SIG-M5 treated with dmso at 0.1 percent for 504 hours (cell line): ENCODE measurements at regions not wholly inside any gene's neighbourhood (a gene's known extent, or its start where the extent isn't known, plus 50 kb on each side); places are given as distances from the start of the nearest gene placed in this dataset.

Experiments
- DNase-seq: peaks from one replicate; lab custom pipeline; 2025; ENCODE audit not compliant: unreplicated experiment; lab: John Stamatoyannopoulos, UW

DNA sequence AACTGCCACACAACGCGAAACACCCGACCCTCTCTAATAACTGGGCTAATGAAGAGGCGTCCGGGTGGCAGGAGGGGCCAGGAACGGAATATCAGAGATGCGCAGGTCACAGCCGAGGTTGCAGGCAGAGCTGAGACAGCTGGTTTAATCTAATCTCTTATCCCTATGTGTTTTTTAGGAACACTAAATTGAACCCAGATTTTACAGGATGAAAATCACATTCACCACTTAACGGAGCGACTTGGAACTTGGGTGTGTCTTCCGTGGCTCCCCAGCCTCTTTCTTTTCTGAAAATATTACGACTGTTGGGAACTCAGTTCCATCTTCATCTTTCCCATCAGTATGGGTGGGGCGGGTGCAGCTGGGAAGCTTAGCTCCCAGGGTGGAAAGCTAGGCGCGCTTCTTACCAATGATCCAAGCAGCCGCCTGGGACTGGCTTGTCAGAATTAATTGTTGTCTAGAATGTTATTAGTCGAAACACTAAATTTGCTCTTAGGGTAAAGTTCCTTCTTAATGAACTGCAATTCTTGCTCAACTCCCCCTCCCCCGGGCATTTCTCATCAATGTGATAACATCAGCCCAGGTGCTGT, 92.5 kb downstream of the IRX2 start:
- no peak for DNase-seq

DNA sequence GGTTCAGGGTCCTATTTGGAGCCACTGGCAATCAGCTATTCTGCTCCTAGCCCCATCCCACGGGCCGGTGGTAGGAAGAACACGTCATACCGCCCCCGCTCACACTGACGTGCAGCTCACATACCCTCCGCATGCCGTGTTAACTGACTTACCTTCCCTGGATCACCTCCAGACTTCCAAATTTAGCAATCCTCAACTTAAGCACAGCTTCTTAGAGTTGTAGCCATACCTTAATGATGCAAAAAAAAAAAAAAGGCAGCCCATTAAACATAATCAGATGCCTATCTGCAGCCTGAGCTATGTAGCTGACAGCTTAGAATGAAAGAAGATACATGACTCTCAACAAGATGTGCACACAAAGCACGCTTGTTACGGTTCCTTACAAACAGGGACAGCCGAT, 93.0 kb downstream of the IRX2 start:
- DNase-seq, result no peak

DNA sequence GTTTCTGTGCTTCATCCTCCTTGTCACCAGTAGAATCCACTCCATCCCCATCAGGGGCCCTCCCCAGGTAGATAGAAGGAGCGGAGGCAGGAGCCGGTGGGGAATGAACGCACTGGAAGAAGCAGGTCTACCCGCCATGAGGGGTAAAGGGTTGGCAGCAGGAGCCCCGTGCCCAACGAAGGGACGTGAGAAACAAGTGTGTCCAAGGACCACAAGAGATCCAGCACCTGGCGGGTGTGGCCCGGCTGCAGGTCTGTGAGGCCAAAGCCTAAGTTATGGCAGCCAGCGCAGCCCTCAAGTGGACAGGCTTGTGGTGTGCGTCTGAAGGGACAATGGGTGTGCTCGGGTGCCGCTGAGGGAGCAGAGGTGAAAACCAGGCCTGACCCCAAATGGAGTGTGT, 94.3 kb downstream of the IRX2 start:
- no peak for DNase-seq

DNA sequence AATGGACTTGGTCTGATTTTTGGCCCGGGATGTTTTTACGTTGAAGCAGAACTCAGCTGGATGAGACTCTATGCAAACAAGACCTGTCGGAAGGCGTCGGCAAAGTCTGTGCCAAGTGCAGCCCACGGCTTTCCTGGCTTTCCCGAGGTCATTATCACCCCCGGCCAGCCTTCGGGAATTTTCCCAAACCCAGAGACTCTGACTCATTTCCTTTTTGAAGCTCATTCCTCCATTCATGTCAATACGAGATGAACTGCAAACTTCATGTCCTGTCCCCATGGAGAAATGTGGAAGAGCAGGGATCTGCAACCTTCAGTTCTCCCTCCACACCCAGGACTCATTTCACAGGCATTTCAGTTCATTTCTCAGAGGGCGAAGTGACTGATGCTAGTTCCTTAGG, 95.3 kb downstream of the IRX2 start:
- no peak for DNase-seq

DNA sequence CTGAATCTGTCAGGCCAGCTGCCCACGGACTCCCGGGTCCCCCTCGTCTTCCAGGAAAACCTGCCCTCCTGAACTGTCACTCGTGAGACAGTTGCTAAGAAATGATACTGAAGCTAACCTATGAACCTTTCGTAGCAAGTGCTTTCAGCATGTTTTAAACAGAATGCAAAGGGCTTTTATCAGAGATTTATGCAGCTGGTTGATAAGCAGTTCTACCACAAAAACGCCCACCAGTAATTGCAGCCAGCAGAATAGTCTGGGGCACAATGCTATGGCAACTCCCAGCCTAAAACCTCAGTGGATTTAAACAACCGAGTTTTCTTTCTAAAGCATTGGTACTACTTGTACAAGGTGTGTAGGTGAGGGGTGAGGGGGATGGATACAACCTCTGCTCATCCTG, 97.5 kb downstream of the IRX2 start:
- DNase-seq, result no peak

DNA sequence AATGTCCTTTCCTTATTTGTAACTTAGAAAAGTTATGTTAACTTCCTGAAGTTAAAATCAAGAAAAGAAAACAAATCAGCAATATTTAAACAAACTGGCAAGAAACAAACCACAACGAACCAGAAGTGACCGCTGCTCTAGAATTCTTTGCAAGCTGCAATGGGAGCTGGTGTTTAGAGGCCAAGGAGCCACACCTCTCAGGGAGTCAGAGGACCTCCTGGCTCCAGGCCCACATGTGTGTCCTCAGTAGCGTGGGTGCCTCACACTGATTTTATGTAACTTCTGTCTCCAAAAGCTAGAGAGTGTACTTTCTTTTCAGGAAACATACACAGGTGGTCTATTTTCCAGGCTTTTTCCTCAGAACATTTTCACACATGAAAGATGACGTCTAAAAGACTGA, 100.4 kb downstream of the IRX2 start:
- no peak for DNase-seq

DNA sequence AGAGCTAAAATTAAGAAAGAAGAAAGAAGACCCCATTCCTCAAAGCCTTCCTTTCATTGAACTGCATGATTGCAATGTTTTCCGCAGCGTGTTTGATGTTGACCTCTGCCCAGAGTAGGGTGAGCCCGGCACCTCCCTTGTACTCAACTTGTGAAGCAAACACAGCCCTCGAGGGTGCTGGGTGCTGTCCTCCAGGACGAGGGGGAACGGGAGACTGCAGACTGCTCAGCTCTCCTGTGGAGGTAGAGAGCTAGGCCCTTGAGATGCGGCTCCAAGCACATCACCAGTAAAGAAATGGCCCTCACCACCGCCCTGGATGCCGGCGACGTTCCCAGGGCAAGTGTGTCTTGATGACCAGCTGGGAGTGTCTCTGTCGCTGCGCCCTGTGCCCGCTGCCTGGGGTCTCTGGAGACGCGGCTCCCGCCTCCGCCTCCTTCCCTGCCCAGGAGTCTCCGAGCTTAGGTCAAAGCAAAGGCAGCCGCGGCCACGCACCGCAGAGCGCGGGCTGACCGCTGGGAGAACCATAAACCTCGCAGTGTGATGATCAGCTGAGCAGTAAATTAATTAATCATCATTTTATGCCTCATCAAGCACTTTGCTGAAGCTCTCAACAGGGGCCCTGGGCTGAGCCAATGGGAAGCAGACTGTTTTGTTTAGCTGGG, 108.7 kb downstream of the IRX2 start:
- no peak for DNase-seq

DNA sequence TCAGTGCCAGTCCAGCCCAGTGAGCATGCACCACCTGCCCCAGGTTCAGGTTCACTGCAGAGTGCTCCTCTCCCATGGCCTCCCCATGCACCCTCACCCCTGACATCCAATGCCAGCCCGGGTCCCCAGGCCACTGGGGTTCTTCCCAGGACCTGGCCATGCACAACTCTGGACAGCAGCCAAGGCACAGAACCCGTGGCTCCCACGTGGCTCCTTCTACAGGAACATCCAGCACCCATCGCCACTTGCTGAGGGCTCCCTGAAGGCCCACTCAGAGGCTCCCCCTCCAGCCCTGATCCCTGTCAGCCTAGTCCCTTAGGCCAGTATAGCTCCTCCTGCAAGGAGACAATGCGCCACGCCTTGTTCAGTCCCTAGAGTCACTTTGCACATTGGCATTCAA, 110.8 kb downstream of the IRX2 start:
- no peak for DNase-seq

DNA sequence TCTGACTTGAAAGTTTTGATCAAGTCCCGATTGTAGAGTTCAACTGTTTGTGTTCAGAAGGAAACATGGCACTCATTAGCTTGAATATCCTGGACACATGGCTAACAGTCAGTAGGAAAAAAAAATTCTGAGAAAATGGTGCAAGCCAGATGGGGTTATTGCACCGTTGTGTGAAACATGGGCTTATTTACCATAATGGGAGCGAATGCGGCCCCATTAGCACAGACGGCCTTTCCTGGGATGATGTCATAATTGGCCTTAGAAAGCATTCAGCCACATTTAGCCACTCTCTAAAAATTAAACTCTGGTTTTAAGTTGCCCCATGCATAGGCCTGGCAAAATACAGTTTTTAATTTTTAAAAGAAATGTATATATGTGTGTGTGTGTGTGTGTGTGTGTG, 112.1 kb downstream of the IRX2 start:
- no peak for DNase-seq

DNA sequence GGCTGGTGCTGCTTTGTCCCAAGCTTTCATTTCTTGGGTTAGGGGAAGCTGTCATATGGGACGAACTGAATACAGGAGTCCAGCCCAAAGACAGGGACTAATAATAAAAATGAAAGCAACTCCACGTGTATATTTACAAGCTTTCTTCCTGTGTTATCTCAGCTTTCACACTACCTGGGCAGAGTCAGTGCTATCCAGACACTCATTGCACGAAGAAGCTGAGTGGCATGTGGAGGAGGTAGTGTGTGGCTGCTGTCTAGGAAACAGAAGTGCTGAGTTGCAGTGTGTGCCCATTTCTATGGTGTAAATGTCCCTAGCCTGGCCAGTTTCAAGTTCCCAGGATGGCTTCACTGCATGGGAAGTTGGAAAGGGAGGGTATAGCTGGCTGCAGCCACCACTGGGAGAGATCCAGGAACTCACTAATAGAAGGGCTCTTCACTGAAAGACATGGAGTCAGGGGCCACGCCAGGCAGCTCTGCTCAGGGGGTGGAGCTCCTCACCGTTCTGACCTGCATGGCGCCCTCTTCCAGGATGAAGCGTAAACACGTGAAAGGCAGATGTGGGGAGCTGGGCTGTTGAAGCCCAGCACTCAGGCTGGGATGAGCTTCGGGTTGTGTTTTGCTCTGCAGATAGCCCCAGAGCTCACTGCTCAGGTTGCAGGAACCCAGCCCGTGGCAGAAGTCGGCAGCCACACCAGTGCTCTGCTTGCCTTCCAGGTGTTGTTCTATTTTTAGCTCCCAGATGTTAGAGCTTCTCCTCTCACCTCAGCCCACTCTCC, 116.9 kb downstream of the IRX2 start:
- no peak for DNase-seq

DNA sequence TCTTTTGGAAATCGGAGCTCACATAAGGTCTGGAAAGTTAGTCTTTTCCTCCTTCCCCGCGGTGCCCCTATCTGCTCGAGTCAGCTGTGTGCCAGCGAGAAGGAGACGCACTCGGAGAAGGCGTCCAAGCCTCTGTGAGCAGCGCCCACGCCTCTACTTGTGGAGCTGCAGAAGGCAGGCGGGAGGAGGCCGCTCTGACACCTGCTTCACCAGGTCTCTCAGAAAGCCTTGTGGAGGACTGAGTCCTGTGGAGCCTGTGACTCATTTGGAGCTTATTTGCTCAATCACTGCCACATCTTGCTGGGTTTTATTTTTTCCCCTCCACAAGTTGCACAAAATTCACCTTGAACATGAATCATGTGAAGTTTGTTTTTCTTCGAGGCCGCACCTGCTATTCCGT, 117.5 kb downstream of the IRX2 start:
- DNase-seq, result no peak

DNA sequence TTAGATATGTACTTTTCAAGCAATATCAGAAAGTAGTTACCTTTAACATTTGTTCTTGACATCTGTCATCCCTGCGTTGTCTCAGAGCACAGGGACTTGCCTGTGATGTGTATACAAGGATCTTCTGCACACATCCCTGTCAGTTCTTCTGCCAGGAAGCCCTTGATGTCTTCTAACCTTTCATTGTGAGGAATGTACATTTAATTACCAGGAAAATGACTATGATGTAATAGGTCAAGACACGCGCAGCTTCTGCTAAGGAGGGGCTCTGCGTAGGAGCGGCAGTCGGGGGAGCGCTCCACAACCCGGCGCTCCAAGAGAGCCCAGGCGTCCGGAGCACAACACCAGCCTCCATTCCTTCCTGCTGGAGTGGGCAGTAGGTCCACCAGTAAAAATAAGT, 119.7 kb downstream of the IRX2 start:
- no peak for DNase-seq

DNA sequence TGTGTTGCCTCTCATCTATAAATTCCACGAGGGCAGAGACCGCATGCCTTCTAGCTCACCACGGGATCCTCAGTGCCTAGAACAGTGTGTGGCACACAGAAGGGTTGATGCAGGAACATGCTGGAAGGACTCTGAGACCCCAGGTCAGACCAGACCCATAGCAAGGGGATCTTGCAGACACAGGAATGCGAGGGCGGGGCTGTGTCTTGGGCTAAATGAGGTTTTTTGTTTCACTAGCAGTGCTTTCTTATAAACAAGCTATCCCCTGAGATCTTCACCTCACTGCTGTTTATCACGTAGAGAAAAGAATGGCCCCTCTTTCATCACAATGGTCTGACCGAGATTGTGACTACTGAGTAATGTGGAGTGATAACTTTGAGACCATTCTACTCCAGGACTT, 122.4 kb downstream of the IRX2 start:
- no peak for DNase-seq

DNA sequence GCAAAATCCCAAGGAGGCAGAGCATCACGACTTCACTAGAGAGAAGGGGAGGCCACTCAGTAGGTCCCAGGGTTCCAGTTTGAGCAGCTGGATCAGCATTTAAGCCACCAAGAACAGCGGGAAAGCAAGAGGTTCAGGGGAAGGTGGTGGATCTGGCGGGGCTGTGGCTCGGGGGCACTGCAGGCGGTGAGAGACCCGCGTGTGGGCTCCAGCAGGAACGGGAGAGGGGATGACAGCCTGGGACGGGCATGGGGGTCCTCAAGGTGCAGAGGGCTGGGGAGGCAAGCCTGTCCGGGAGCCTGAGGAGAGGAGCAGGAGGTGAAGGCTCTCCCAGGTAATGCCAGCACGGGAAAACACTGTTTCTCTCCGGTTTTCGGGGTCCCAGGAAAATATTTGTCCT, 123.6 kb downstream of the IRX2 start:
- DNase-seq, result no peak

DNA sequence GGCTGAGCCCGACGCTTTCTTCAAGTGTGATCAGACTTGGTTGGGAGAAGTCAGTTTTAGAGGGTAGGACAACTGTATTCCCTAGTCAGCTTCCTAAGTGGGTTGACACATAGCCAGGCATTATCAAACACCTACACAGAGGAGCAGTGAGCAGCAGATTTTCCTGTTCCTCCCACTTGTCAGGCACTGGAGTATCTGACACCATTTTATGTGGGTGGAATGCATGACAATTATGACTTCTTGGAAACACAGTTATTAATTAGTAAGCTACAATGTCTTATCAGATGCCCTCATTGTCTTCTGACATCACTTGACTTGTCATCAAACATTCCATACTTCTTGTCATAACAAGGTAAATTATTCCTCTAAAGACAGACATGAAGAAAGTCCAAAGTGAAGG, 124.9 kb downstream of the IRX2 start:
- DNase-seq, result no peak

DNA sequence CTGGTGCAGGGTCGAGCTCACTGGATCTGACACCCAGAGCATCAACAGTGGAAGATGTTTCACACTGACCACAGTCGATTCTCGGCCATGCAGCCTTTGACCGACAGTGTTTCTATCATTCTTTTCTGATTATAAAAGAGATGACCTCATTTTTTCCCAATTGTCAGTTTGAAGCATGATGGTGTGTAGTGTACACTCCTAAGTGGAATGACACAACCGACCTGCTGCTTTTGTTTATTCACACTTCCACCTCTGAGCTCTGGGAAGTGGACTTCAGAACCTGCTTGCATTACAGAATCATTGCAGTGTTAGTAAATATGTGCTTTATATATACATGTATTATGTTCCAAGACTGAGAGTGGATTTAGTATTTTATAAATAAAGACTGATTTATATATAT, 128.6 kb downstream of the IRX2 start:
- DNase-seq, result no peak

DNA sequence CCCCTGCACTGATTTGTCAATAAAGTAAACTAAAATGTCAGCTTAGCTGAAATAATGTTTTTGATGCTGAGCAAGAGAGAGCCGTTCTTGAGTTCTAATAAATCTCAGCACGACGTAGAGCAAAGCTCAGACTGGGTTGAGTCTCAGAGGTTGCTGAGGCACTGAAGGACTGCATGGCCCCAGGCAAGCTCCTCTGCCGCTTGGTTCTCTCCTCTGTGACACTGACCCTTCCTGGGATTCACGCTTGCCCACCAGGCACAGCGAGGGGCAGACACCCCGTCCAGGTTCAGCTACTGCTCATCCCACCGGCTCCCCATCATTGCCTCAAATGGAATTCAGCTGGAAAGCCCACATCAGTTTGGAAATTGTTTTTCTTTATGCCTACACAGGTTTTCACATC, 129.8 kb downstream of the IRX2 start:
- DNase-seq, result no peak

DNA sequence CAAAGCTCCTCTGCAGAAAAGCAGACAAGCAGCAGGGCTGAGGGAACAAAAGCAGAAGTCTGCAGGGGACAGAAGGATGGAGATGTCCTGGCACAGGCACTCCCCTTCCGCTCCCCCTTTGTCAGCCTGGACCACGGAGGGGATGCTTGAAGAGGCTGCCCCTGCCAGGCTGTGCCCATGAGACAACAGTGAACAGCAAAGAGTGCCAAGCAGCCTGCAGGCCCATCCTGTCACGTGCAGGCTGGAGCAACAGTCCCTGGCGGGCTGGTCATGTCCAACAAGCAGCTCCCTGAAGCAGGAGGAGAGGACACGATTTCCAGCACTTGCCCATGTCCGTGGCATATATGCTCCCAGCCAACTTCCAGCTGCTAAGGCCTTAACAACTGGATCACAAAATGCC, 132.3 kb downstream of the IRX2 start:
- DNase-seq, result no peak

DNA sequence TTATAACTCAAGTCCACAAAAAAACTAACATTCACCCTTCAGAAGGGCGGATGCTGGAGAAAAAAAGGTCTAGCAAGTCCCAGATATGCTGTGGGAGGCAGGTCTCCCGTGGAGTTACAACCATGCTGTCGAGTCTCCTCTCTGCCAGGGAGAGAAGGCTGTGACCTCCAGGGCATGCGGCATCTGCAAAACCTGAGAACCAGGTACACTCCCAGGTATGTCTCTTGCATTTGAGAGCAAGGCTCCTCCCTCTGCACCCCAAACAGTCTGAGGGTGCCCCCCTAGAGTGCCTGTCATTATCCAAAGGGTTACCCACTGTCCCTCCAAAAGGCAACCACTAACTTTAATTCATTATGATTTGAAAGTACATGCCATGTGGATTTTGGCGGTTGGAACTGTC, 134.0 kb downstream of the IRX2 start:
- DNase-seq, result no peak

DNA sequence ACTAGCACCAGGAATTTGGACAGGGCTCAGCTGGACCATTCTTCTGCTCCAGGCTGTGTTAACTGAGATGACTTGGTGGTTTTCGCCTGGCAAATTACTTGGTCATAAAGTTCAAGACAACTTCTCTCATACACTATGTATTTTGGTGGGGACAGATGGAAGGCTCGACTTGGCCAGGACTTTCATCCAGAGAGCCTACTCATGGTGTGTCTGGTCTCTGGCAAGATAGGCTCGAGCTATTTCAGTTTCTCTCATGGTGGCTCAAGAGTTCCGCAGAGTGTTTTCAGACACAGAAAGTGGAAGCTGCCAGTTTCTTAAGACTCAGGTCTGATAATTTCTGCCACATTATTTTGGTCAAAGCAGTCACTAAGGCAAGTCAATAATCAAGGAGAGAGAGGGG, 135.6 kb downstream of the IRX2 start:
- DNase-seq, result no peak

DNA sequence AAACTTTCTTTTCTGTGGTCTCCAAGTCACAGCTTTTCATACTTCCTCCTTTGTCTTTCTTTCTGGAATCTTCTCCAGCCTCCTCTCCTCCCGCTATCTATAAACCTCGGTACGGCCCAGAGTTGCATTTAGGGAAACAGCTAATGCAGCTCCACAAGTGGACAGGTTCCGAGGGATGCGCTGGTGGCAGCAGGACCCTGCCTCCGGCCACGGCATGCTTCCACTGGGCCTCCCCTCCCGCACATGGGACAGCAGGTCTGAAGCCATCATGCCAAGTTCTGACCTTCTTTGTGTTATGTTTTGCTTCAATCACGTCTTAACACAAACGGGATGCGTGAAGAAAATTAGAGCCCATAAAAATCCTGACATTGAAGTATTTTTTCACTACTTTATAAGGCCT, 136.9 kb downstream of the IRX2 start:
- DNase-seq, result no peak

DNA sequence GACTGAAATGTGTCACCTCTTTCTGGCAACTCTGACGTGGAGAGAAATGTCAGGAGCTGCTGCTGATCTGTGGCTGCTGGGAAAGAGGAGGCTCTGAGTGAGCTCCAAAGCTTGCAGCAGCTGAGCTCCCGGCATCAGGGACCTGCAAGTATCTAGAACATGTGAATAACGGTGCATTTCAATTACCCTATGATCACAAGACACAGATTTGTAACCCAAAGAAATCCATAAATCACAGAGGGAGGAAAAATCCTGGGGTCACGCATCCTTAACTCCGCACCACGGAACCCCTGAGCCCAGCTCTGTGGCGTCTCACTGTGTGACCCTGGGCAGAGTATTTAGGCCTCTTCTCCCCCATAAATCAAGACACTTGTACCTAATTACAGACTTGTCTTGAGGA, 139.8 kb downstream of the IRX2 start:
- DNase-seq, result no peak

DNA sequence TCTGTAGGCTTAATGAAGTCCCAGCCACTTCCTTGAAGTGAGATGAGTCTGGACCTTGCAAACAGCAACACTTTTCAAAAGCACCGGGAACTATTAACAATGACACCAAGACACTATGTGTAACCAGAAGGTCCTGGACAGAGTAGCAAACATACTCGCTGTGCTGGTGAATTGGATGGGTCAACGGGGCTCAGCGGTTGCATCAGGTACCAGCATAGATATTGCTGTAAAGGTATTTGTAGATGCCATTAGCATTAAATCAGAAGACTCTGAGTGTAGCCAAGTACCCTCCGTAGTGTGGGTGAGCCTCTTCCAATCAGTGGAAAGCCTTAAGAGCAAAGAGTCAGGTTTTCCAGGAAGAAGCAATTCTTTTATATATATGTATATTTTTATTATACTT, 140.5 kb downstream of the IRX2 start:
- no peak for DNase-seq
